GM10266 (cell line): ENCODE measurements at regions not wholly inside any gene's neighbourhood (a gene's known extent, or its start where the extent isn't known, plus 50 kb on each side); places are given as distances from the start of the nearest gene placed in this dataset.

Source experiments
- DNase-seq: peaks from one replicate; pipeline ENCODE4 v3.0.0; 2012; ENCODE audit errors: extremely low spot score
- TF ChIP-seq, protein P1 (sequence below): IDR thresholded peaks from 2 replicates; pipeline ENCODE4 v1.5.1; 2012; ENCODE audit warnings: mild to moderate bottlenecking, low read depth; ENCODE audit not compliant: control insufficient read depth, insufficient read depth; ENCODE audit errors: missing control alignments

GRCh38 chr12:74725154-74725553 lies 187.5 kb downstream of the ATXN7L3B start:
- no peak for DNase-seq
- TF ChIP-seq, protein P1, sequence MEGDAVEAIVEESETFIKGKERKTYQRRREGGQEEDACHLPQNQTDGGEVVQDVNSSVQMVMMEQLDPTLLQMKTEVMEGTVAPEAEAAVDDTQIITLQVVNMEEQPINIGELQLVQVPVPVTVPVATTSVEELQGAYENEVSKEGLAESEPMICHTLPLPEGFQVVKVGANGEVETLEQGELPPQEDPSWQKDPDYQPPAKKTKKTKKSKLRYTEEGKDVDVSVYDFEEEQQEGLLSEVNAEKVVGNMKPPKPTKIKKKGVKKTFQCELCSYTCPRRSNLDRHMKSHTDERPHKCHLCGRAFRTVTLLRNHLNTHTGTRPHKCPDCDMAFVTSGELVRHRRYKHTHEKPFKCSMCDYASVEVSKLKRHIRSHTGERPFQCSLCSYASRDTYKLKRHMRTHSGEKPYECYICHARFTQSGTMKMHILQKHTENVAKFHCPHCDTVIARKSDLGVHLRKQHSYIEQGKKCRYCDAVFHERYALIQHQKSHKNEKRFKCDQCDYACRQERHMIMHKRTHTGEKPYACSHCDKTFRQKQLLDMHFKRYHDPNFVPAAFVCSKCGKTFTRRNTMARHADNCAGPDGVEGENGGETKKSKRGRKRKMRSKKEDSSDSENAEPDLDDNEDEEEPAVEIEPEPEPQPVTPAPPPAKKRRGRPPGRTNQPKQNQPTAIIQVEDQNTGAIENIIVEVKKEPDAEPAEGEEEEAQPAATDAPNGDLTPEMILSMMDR: no peak

DNA sequence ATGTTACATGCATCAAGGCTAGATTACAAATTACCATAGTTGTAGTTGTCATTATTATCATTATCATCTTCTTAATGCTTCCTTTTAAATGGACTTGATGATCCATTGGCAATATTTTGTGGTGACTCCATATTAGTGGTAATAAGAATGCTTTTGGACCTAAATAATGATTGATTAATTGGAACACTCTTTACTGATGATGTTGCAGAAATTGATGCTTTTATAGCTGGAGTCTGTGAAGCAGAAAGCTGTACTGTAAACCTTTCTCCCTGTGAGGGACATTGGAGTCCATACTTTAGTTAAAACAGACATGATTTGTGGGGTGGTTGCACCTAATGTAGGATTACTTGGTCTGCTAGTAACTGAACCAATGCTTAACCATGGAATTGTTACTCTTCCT lies 190.4 kb downstream of the ATXN7L3B start:
- TF ChIP-seq, protein P1: no peak
- DNase-seq: no peak

DNA sequence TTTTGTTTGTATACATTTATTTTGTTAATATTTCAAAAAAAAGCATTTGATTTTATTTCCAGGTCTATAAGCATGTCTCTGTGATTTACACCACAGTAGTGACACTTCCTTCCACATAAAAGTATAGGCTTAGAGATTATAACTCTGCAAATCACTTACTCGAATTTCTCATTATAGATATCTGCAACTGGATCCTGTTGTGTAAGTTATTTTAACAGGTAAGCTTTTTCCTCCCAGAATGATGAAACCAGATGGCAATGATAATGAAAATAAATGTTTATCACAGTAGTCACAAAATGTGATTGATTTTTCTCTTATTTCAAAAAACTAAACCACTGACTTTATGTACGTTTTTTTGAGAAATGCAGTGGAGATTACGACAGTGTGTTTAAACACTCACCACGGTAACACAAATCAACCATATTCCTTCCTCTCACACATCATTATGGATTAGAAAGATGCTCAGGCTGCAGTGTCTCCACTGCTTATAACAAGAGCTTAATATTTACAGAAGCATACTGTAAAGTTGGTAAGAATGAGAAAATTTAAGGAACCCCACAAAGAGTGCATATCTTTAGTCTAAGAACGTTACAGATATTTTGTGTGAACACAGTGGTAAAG lies 194.6 kb downstream of the ATXN7L3B start:
- no peak for DNase-seq
- TF ChIP-seq, protein P1: no peak

DNA sequence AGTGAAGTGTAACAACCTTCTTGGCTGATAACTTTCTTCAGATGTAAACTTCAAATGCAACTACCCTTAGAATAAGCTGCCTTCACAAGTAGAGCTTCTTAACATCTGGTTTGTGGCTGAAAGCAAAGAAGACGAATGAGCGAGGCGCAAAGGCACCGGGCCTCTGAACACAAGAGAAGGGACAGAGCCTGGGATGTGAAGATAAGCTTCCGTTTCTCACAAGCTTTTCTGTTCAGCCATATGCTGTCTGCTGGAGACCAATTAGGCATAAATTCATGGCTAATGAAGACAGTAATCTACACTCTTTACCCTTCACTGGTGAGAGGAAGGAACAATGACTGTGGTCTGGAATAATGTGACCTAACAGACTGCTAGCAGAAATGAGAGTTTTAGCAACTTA lies 195.2 kb downstream of the ATXN7L3B start:
- TF ChIP-seq, protein P1: no peak
- DNase-seq: no peak

GRCh38 chr12:74741112-74741511 lies 203.5 kb downstream of the ATXN7L3B start:
- TF ChIP-seq, protein P1: no peak
- no peak for DNase-seq

- TF ChIP-seq, protein P1: no peak
- DNase-seq: no peak
Observed at GRCh38 chr12:74747305-74747704, 209.7 kb downstream of the ATXN7L3B start.

DNA sequence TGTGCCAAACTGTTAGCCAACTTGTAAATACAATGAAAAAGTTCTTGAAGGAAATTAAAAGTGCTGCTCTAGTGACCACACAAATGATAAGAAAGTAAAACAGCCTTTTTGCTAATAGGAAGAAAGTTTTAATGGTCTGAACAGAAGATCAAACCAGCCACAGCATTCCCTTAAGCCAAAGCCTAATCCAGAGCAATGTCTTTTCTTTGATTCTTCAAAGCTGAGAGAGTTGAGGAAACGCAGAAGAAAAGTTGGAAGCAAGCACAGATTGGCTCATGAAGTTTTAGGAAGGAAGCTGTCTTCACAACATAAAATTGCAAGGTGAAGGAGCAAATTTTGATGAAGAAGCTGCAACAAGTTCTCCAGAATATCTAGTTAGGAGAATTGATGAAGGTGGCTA lies 213.8 kb downstream of the ATXN7L3B start:
- TF ChIP-seq, protein P1: no peak
- DNase-seq: no peak
